ENCODE measurements at regions not wholly inside any gene's neighbourhood (a gene's known extent, or its start where the extent isn't known, plus 50 kb on each side); places are given as distances from the start of the nearest gene placed in this dataset.

DNA sequence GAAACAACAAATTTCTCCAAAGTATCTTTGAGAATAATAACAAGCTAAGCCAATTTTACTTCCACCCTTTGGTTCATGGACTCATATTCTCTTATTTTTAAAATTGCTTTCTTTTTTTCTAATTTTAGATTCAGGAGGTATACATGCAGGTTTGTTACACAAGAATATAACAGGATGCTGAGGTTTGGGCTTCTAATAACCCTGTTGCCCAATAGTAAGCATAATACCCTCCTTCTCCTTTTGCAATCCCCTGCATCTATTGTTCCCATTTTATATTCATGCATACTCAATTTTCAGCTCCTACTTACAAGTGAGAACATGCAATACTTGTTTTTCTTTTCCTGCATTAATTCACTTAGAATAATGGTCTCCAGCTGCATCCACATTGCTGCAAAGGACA lies 202.3 kb upstream of the FSTL5 start:
- Histone ChIP-seq H3K36me3 (no peaks in the 10 kb centered on the region), H3K27ac (no peak overlapping the region), H3K27me3 (no peaks in the 10 kb centered on the region), H3K9me3 (no peaks in the 10 kb centered on the region), H3K4me1 (no peaks in the 10 kb centered on the region), H3K4me3 (no peak overlapping the region)
- intact Hi-C loops (cut with DNase I; ENCODE audit: low total_unique reads) = no loop called here
- no peak for DNase-seq
- TF ChIP-seq POLR2A (IDR thresholded peaks at IDR 0.05) = no peak
- TF ChIP-seq, protein P1, sequence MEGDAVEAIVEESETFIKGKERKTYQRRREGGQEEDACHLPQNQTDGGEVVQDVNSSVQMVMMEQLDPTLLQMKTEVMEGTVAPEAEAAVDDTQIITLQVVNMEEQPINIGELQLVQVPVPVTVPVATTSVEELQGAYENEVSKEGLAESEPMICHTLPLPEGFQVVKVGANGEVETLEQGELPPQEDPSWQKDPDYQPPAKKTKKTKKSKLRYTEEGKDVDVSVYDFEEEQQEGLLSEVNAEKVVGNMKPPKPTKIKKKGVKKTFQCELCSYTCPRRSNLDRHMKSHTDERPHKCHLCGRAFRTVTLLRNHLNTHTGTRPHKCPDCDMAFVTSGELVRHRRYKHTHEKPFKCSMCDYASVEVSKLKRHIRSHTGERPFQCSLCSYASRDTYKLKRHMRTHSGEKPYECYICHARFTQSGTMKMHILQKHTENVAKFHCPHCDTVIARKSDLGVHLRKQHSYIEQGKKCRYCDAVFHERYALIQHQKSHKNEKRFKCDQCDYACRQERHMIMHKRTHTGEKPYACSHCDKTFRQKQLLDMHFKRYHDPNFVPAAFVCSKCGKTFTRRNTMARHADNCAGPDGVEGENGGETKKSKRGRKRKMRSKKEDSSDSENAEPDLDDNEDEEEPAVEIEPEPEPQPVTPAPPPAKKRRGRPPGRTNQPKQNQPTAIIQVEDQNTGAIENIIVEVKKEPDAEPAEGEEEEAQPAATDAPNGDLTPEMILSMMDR (IDR thresholded peaks at IDR 0.05) = no peak

DNA sequence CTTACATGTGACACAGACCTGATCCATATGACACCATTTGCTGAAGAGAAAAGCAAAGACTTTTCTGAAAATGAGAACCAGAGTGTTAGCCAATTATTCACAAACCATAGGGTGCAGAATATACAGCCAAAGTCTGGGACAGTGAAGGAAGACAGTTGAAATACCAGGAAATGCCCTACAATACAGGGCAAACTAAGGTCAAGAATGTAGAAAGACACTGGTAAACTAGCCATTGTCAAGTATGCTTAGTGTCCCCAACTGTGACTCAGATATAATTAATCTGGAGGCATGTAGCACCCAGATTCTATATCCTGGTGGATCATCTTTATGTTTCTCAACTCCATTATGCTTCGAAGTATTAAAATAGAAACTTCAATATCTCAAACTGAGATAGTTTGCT lies 200.9 kb upstream of the FSTL5 start:
- Histone ChIP-seq H3K9me3 (no peaks in the 10 kb centered on the region), H3K4me3 (no peak overlapping the region), H3K27ac (no peak overlapping the region), H3K27me3 (no peaks in the 10 kb centered on the region), H3K36me3 (no peaks in the 10 kb centered on the region), H3K4me1 (no peaks in the 10 kb centered on the region)
- no peak for TF ChIP-seq POLR2A (IDR thresholded peaks at IDR 0.05)
- TF ChIP-seq, protein P1 (IDR thresholded peaks at IDR 0.05) = no peak
- no peak for DNase-seq
- intact Hi-C loops (cut with DNase I; ENCODE audit: low total_unique reads) = no loop called here

DNA sequence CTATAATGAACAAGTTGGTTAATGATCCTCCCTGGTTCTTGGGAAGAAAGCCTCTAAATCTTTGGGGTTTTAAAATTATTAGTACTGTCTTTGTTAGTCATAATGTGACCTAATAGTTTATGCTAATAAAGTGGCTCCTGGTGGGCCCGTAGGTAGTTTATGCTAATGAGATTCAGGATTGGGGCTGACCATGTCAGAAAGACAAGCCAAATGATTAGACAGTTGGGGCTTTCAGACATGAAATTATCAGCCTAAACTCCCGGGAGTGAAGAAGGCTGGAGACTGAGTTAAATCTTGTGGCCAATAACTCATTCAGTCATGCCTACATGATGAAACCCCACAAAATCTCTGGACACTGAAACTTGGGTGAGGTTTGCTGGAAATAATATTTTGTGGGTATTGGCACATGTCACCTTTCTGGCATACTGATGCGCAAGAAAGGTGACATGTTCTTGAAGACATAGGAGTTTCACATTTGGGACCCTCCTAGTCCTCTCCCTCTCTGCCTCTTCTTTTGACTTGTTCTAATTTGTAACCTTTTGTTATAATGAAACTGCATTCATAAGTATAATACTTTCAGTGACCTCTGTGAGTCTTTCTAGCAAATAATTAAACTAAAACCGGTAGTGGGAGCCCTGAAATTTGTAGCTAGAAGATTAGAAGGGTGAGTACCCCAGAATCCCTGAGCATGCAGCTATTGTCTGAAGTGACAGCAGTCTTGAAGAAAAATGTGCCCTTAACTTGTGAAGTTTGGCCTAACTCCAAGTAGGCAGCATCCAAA lies 196.8 kb upstream of the FSTL5 start:
- Histone ChIP-seq H3K4me3 (no peak overlapping the region), H3K36me3 (no peaks in the 10 kb centered on the region), H3K4me1 (no peaks in the 10 kb centered on the region), H3K27ac (no peak overlapping the region), H3K27me3 (no peaks in the 10 kb centered on the region), H3K9me3 (no peaks in the 10 kb centered on the region)
- DNase-seq = no peak
- intact Hi-C loops (cut with DNase I; ENCODE audit: low total_unique reads) = no loop called here
- TF ChIP-seq, protein P1 (IDR thresholded peaks at IDR 0.05) = no peak
- no peak for TF ChIP-seq POLR2A (IDR thresholded peaks at IDR 0.05)

DNA sequence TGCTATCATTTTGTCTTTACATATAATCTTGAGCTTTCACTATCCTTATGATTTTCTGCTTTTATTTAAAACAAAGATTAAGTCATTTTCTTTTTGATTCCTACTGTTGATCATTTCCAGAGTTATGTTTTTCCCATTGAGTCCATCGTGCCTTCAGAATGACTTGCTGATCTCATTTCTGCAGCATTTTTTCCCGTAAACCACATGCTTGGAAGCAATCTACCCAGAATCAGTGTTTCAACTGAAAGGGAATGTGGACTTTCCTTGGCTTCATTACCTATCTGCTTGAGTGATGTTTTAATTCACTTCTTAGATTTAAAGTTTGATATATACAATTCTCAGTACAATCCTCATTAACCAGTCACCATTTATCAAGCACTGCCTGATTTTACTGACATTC lies 192.4 kb upstream of the FSTL5 start:
- H3K36me3 ChIP-seq = no peaks in the 10 kb centered on the region
- no peak for TF ChIP-seq POLR2A (IDR thresholded peaks at IDR 0.05)
- TF ChIP-seq, protein P1 (IDR thresholded peaks at IDR 0.05) = no peak
- no peak for DNase-seq
- no peak overlapping the region for H3K4me3 ChIP-seq
- H3K9me3 ChIP-seq = no peaks in the 10 kb centered on the region
- H3K27ac ChIP-seq = no peak overlapping the region
- no peaks in the 10 kb centered on the region for H3K27me3 ChIP-seq
- intact Hi-C loops (cut with DNase I; ENCODE audit: low total_unique reads) = no loop called here
- no peaks in the 10 kb centered on the region for H3K4me1 ChIP-seq

DNA sequence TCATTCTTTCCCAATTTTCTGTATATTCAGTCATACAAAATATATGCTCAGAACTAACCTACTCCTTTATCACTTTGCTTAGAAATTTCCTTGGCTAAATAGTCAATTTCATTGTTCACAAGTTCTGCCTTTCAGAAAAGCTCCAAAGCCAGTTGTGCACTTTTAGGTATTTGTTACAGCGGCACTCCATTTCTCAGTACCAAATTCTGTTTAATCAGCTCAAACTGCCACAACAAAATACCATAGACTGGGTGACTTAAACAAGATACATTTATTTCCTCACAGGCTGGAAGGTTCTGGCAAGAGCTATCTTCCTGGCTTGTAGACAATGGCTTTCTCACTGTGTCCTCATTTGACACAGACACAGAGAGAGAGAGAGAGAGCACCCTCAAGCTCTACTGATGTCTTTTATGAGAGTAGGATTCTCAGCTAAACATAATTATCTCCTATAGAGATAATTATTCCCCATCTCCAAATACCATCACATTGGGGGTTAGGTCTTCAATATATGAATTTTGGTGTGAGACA lies 188.8 kb upstream of the FSTL5 start:
- no peaks in the 10 kb centered on the region for H3K27me3 ChIP-seq
- H3K4me3 ChIP-seq = no peak overlapping the region
- no peaks in the 10 kb centered on the region for H3K36me3 ChIP-seq
- H3K9me3 ChIP-seq = no peaks in the 10 kb centered on the region
- H3K4me1 ChIP-seq = no peaks in the 10 kb centered on the region
- no peak overlapping the region for H3K27ac ChIP-seq
- DNase-seq = no peak
- intact Hi-C loops (cut with DNase I; ENCODE audit: low total_unique reads) = no loop called here
- TF ChIP-seq, protein P1 (IDR thresholded peaks at IDR 0.05) = no peak
- no peak for TF ChIP-seq POLR2A (IDR thresholded peaks at IDR 0.05)

Measured in uterus (tissue), 3 donors.